ENCODE measurements at regions not wholly inside any gene's neighbourhood (a gene's known extent, or its start where the extent isn't known, plus 50 kb on each side); places are given as distances from the start of the nearest gene placed in this dataset.

DNA sequence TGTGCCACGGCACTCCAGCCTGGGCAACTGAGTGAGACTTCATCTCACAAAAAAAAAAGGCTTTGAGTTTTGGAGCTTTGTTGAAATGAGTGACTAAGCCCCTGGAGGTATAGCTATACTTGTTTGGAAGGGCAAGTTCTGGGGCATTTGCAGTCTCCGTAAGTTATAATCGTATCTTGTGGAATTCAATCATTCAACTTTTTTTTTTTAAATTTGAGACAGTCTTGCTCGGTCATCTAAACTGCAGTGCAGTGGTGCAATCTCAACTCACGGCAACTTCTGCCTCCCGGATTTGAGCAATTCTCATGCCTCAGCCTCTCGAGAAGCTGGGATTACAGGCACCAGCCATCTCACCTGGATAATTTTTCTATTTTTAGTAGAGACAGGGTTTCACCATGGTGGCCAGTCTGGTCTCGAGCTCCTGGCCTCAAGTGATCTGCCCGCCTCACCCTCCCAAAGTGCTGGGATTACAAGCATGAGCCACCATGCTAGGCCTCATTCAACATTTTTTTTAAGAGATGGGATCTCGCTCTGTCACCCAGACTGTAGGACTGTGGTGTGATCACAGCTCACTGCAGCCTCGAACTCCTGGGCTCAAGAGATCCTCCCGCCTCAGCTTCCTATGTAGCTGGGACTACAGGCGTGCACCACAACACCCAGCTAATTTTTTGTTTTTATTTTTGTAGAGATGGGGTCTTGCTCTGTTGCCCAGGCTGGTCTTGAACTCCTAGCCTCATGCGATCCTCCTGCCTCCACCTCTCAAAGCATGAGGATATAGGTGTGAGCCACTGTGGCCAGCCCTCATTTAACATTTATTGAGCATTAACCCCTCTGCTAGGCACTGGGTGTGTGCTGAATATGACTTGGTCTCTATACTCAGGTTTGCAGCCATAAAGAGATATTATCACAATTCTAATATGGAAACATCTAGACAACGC lies 133.7 kb upstream of the MAP1LC3B2 start:
- TF ChIP-seq, protein P1, sequence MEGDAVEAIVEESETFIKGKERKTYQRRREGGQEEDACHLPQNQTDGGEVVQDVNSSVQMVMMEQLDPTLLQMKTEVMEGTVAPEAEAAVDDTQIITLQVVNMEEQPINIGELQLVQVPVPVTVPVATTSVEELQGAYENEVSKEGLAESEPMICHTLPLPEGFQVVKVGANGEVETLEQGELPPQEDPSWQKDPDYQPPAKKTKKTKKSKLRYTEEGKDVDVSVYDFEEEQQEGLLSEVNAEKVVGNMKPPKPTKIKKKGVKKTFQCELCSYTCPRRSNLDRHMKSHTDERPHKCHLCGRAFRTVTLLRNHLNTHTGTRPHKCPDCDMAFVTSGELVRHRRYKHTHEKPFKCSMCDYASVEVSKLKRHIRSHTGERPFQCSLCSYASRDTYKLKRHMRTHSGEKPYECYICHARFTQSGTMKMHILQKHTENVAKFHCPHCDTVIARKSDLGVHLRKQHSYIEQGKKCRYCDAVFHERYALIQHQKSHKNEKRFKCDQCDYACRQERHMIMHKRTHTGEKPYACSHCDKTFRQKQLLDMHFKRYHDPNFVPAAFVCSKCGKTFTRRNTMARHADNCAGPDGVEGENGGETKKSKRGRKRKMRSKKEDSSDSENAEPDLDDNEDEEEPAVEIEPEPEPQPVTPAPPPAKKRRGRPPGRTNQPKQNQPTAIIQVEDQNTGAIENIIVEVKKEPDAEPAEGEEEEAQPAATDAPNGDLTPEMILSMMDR (conservative IDR thresholded peaks at IDR 0.05; ENCODE audit: low read depth, low read length), result no peak
- TF ChIP-seq RAD21 (IDR thresholded peaks at IDR 0.05; ENCODE audit: low read length) (no peak), POLR2A (IDR thresholded peaks at IDR 0.05; ENCODE audit: low read depth, low read length) (no peak)

Measured in IMR-90 (cell line).